ENCODE measurements at regions not wholly inside any gene's neighbourhood (a gene's known extent, or its start where the extent isn't known, plus 50 kb on each side); places are given as distances from the start of the nearest gene placed in this dataset.

DNA sequence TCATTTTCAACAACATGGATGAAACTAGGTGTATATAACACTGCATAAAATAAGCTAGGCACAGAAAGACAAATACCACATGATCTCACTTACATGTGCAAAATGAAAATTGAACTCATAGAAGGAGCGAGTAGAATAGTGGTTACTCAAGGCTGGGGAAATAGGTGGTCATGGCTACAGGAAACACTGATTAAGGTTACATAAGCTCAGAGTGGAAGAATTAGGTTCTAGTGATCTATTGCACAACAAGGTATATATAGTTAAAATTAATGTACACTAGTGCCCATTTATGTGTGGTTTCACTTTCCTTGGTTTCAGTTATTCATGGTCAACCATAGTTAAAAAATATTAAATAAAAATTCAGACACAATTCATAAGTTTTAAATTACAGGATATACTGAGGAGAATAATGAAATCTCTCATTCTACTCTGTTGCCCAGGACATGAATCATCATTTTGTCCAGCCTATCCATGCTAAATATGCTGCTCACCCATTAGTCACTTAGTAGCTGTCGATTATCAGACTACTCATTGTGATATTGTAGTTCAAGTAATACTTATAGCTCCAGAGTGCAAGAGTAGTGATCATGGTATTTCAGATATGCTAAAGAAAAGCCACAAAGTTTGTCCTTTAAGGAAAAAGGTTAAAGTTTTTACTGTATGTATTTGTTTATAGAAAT lies 1530.9 kb upstream of the LRRTM1 start:
- no peak for FAIRE-seq

DNA sequence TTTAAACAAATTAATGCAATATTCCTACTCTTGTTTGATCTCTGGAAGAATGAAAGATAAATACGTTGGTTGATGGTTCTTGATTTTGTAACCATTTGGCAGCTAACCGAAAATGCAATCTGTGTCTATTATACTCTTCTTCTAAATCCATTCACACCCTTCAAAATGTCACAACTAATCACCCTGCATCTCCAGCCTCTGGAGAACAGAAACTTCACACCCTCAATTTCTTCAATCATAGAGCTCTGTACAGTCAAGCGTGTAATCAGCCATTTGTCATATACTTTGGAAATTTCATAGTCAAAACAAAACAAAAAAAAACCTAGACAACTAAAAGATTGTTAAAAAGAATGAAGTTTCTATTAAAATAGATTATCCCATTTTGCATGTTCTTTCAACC lies 1482.3 kb upstream of the LRRTM1 start:
- FAIRE-seq, result no peak

DNA sequence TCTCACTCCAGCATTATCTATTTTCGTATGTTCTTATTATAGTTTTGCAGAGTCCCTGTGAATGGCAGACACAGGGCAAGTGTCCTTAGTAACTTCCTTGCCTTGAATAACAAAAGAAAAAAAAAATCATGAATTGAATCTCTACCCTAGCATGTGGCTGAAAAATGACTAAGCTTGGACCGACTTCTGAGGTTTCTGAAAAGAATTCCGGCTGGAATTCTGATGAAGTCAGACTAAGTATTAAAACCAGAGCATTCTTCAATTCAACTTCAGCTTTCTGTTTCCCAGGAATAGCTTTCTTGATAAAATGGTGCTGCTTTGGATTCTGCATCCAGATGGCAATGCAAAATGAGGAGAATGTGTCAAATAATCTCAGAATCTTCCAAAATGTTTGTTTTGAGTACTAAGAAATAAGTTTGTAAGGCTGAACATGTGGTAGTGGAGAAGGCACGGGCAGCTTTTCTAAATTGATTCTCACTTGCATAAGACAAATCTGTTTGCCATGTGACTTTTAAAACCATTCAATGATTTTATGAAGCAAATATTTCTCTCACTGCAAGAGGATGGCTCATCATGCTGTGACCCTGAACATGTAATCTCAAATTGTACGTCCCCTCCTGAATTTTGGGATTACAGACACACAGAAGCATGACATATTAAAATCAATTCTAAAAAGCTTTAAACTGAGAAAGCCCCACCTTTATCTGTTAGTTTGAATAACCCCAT lies 1462.8 kb upstream of the LRRTM1 start:
- no peak for FAIRE-seq

DNA sequence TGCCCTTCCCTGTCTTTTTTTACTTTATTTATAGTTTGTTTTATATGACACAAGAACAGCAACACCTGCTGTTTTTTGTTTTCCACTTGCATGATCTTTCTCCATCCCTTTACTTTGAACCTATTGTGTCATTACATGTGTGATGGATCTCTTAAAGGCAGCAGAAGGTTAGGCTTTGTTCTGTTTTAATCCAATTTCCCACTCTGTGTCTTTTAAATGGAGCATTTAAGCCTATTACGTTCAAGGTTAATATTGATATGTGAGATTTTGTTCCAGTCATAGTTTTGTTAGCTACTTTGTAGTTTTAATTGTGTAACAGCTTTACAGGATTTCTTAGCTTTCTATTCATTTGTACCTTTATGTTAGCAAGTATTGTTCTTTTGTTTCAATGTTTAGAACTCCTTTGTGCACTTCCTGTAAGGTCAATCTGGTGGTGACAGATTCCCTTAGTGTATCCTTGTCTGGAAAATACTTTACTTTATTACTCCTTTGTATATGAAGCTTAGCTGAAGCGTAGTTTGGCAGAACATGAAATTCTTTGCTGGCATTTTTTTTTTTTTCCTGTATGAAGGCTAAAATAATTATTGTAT lies 1443.0 kb upstream of the LRRTM1 start:
- FAIRE-seq, result no peak

DNA sequence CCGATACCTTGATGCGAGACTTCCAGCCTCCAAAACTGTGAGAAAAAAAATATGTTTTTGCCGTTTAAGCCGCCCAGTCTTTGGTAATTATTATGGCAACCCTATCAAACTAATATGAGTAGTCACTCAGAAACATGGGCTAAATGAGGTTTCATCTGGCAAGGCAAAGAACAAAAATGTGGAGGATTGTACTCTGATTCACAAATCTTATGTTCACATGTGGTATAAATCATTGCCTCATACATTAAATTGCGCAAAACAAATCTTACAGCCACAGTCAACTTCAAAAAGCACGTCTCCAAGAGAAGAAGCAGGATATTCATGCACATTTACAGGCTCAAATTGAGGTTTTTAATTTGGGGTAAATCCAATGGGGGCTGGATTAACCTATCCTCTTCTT lies 1435.4 kb upstream of the LRRTM1 start:
- FAIRE-seq, result no peak

DNA sequence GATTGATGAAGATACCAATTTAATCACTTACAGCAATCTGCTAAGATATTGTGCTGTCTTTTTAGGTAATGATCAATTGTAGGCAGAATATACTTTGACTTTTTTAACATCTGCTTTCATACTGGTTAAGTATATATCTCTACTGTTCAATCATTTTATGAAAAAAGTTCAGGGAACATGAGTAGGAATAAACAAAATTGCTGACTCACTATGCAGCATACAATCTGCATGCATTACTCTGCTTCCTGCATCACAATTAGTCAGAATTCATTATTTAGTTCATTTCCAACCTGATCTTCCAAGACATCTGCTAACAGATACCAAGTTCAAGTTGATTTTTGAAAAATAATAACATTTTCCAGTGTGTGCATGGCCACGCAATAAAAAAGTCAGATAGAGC lies 1430.4 kb upstream of the LRRTM1 start:
- no peak for FAIRE-seq

DNA sequence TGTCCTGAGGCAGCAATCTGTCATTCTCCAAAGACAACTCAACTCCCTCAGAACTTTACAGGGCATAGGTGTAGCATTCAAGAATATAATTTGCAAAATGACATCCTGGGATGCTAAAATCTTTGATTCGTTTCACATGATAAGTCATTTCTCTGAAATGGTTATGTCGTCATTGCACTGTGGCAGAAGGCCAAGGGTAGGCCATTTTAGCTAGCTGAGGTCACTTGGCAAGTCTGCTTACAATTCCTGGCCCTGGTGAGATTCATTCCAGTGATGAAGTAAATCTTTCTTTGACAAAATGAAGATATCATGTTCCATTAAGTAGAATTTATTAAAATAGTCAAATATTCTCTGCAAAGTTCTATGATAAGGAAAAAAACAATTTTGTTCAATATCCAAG lies 1410.3 kb upstream of the LRRTM1 start:
- no peak for FAIRE-seq

DNA sequence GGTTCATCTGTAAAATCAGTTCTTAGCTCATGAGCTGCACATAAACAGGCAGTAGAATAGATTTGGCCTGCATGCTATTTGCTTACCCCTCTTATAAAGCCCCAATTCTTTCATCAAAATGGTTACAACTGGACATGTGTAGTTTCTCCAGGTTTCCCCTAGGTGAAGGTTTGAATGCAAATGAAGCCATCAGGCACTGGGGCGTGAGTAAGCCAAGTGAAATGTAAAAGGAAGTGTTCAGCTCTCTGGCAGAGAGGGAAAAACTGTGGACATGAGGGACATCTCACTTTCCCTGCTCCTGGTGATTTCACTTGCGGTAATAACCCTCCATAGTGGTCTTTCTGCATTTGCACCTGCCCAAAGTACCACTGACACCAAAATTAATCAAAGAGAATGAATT lies 1402.3 kb upstream of the LRRTM1 start:
- no peak for FAIRE-seq

DNA sequence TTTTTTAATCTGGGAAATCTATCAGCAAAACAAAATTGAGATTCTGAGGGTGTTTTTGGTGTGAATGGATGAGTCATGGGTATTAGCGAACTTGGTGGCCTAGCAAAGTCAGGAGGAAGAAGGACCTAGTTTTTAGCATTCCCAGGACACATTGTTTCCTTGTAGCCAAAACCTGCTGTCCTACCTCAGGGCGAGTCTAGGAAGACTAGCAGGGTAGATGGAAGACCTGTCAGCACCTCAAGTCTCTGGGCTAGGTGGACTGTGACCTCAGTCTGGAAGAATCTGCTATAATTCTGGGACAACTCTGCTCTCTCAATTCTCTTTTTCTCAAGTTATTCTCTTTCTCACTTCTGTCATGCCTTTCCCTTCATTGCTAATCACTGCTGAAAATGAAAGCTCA lies 1399.3 kb upstream of the LRRTM1 start:
- FAIRE-seq, result no peak

DNA sequence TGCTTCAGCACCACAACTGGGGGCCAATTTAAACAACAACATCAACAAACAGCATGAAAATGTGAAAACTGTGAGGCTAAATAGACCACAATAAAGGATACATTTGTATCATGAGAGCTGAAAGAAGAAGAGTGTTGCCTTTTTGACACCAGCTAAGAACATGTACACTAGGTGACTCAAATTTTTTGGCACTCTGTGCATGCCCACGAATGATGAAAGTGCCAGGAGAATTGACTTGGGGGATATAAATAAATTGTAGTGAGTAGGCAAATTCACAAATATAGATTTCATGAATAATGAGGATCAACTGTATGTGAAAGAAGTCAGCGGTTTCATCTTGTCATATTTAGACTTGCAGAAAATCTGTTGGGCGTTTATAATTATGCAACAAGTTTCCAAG lies 1388.0 kb upstream of the LRRTM1 start:
- no peak for FAIRE-seq

DNA sequence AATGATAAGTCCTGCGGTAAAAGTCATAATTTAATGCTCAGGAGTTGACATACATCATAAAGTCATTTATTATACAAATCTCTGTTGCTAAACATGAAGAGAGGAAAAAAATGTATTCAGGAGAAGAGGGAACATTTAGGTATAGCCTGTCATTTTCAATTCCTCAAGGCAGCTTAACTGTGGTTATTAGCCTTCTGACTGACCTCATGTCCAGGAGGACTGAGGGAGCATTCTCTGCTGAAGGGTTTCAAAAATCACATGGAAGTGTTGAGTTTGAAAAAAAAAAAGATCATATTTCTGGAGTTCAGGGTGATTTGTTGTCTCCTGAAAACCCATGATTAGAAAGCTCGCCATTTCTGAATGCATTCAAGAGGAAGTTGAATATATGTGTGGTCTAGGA lies 1371.1 kb upstream of the LRRTM1 start:
- FAIRE-seq, result no peak

DNA sequence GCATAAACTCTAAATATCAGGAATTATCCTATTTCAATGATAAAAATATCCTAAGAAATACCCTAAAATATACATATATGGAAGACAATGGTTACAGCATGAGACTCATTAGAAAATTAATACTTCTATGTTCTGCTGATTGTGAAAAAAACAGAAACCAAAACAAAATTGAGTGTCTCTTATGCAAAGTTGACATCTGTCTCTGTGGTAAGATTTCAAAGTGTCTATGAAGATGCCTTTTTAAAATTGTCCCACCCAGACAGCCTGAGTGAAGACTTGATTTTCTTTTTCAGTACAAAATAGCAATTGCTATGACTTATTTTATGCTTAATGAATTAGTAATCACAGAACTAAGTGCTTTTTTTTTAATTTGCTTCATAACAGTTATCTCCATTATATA lies 1368.4 kb upstream of the LRRTM1 start:
- FAIRE-seq, result no peak

DNA sequence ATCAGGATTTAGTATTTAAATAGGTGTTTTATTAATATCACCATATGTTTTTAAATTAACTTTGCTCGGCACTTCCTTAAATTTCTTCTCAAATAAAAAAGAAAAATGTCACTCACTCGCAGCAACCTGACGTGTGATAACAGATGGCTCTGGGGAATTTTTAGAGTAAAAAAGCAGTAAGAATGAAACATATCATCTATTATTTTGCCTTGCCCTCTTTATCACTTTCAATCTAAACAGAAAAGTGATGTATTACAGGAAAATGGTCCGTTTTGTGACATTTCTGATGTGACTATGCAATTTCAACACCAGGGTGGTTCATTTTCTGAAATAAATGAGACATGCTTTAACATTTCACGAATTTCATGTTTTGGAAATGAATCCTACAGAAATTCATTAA lies 1368.0 kb upstream of the LRRTM1 start:
- FAIRE-seq, result no peak

DNA sequence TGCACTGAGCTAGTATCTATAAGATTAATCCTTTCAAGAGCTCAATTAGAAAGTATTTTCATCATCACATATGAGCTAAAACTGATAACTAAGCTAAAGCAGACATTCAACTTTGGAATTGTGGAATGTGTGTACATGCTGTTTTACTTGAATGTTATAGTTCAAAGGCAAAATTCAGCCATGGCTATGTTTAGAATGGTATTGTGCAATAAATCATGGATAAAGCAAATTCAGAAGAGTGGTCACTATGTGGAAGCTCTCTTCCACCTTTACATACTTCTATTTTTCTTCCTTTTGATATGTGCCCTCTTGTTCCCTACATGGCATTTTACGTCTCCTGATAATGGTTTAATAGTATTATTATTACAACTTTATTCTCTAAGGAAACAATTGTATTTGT lies 1366.3 kb upstream of the LRRTM1 start:
- no peak for FAIRE-seq

DNA sequence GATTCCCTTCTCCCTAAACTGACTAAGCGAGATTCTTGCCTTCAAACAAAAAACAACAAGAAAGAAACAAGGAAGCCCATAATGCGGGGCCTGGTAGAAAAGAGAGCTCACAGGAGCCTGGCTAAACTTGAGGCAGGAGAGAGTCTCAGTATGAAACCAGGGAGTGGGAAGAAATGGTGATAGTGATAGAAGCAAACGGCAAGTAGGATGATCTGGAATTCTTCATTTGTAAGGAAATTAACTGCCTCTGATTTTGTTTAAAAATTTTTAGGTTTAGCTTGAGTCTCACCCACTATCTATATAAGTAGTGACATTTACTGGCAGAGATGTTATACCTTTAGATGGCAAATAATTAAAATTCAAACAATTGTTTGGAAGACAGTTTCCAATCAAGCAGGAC lies 1356.5 kb upstream of the LRRTM1 start:
- FAIRE-seq, result no peak

DNA sequence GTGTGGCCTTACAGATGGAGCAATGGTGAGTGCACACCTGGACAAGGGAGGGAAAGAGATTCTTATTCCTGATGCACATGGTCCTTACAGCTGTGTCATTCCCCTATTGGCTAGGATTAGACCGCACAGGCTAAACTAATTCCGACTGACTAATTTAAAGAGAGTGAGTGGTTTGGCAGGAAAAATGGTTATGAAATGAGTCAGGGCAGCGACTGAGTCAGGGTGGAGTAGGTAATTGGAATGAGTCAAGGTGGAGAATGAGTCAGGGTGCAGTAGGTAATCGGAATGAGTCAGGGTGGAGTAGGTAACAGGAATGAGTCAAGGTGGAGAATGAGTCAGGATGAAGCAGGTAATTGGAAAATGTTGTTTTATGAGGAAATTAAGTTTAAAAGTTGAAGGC lies 1353.7 kb upstream of the LRRTM1 start:
- FAIRE-seq, result no peak

DNA sequence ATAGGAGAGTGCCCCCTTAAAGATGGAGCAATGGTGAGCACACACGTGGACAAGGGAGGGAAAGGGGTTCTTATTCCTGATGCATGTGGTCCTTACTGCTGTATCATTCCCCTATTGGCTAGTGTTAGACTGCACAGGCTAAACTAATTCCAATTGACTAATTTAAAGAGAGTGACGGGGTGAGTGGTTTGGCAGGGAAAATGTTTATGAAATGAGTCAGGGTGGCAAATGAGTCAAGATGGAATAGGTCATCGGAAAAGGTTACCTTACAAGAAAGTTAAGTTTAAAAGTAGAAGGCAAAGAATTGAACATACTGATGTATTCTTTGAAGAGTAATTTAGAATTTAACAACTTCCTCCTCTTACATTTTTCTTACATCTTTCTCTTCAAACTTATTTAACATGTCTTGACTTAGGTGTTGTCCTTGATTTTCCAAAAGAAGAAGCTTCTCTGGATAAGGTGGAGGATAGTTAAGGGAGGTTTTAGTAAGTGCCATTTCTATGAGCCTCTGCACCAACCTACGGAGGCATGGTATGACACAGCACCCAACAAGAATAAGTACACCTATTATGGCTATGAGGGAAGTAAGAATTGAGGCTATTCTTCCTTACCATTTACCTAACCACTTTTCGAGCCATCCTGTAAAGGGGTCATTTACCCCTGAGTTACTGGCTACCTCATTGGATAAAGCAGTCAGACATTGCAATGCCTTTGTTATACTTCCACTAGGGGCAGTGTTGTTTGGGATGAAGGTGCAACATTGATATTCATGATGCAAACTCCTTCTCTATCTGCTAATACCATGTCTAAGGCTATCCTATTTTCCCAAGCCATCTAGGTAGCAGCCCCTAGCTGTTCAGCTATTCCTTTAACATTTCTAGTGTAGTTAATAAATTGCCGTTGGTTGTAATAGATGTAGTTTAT lies 1345.8 kb upstream of the LRRTM1 start:
- FAIRE-seq, result no peak

DNA sequence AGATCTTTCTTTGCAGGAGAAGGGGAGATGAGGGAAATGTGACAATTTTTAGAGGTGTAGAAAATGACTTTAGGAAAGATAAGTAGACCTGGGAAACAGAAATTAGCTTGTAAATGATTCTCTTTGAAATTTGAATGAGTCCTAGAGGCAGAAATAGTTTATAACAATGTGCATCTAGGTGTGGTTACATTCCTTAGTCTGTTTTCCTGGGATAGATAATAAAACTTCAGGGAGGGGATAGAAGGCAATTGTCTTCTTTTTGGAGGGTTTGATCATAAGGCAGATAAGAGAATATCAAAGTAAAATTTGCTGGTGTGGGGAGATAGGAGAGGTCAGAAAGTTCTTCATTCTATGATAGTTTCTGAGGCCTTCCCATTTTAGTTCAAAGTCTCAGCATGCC lies 1344.3 kb upstream of the LRRTM1 start:
- no peak for FAIRE-seq

DNA sequence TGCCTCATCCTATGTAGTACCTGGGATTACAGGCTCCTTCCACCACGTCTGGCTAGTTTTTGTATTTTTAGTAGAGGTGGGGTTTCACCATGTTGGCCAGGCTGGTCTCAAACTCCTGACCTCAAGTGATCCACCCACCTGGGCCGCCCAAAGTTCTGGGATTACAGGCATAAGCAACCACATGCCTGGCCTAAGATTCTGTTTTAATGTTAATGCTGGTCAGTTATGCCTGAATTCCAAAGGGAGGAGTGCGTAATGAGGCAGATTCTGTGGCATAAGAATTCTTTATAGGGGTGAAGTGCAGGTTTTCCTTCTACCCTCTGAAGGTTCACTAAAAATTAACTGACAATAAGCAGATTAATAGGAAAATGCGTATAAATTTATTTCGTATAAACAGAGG lies 1343.8 kb upstream of the LRRTM1 start:
- FAIRE-seq, result no peak

DNA sequence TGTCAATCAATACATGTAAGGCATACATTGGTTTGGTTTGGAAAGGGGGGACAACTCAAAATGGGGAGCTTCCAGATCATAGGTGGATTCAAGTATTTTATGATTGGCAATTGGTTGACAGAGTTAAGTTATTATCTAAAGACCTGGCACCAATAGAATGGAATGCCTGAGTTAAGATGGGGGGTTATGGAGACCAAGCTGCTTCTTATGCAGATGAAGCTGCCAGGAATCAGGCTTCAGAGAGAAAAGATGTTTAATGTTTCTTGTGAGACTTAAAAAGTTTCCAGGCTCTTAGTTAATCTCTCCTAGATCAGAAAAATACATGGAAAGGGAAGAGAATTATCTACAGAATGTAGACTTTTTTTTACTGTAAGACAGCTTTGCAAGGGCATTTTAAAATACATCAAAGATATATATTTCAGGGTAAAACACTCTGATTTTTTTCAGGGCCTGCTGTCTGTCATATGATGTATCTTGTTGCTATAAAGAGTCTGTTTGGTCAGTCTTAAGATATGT lies 1343.2 kb upstream of the LRRTM1 start:
- FAIRE-seq, result no peak

DNA sequence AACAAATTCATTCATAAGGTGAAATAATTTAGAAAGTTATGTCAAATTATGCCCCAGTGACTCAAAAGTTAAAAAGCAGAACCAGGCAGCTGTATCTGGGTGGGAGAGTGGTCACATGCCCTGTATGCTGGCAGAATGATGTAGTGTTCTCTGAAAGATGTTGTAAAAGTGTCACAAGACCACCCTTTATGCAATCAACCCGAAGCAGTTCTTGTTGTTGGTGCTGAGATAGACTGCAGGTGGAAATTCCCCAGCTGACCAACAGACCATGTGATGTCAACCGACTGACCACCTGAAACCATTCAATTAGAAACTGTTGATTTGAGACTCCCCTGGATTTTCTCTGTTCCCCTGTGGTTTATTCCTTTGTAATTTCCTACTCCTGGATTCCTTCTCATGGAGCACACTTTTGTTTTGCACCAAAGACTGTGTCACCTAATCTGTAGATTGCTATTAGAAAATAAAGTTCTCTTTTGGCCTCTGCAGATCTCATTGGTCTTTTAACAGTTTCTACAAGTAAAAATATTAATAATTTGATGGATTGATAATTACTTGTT lies 1341.3 kb upstream of the LRRTM1 start:
- no peak for FAIRE-seq

DNA sequence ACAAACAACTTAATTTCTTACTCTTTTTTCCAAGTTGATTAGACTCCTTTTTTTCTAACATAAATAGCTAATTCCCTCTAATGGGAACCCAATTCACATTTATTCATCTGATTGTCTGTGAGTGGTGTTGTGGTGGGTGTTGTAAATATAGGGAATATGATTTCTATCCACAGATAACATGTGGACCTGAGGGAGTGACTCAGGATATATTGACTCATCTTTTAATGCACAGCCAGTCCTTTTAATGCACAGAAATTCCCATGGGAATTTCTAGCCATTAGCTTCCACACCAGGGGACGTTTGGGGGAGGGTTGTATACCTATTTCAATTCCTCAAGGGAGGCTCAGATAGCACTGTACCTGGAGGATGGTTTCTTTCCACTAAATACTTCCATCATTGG lies 1339.6 kb upstream of the LRRTM1 start:
- no peak for FAIRE-seq

DNA sequence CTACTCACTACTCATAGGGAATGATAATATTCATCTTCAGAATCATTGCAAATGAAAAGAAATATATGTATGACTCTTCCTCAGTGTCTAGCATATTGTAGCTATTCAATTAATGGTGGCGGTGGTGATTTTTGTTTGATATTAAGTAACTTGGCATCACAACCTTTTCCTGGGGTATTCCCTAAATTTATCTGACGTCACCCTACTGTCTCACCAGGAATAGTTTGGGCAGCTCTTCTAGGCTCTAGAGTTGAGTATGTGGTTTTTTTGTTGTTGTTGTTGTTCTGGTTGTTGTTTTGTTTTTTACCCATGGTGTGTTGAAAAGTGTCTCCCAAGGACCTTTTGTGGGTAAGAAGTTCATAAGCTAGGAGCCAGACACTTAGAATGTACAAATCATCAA lies 1320.3 kb upstream of the LRRTM1 start:
- no peak for FAIRE-seq

All from colon (tissue), 2 donors.